ENCODE measurements at regions not wholly inside any gene's neighbourhood (a gene's known extent, or its start where the extent isn't known, plus 50 kb on each side); places are given as distances from the start of the nearest gene placed in this dataset.

GRCh38 chr13:58160980-58161379, 529.4 kb downstream of the PCDH17 start:
- no peak for TF ChIP-seq SP1 (CRISPR knock-in tag; conservative IDR thresholded peaks at IDR 0.05)
- no peak for TF ChIP-seq JAZF1 (CRISPR knock-in tag; IDR thresholded peaks at IDR 0.05)
- no peak for TF ChIP-seq TEAD4 (CRISPR knock-in tag; IDR thresholded peaks at IDR 0.05)
- TF ChIP-seq ZNF423 (CRISPR knock-in tag; IDR thresholded peaks at IDR 0.05): no peak
- TF ChIP-seq AFF4 (CRISPR knock-in tag; IDR thresholded peaks at IDR 0.05; ENCODE audit: borderline replicate concordance): no peak
- TF ChIP-seq, protein P1, sequence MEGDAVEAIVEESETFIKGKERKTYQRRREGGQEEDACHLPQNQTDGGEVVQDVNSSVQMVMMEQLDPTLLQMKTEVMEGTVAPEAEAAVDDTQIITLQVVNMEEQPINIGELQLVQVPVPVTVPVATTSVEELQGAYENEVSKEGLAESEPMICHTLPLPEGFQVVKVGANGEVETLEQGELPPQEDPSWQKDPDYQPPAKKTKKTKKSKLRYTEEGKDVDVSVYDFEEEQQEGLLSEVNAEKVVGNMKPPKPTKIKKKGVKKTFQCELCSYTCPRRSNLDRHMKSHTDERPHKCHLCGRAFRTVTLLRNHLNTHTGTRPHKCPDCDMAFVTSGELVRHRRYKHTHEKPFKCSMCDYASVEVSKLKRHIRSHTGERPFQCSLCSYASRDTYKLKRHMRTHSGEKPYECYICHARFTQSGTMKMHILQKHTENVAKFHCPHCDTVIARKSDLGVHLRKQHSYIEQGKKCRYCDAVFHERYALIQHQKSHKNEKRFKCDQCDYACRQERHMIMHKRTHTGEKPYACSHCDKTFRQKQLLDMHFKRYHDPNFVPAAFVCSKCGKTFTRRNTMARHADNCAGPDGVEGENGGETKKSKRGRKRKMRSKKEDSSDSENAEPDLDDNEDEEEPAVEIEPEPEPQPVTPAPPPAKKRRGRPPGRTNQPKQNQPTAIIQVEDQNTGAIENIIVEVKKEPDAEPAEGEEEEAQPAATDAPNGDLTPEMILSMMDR (IDR thresholded peaks at IDR 0.05): no peak
- no peak for TF ChIP-seq ZNF317 (CRISPR knock-in tag; IDR thresholded peaks at IDR 0.05; ENCODE audit: borderline replicate concordance, low read depth)
- TF ChIP-seq, protein P2, sequence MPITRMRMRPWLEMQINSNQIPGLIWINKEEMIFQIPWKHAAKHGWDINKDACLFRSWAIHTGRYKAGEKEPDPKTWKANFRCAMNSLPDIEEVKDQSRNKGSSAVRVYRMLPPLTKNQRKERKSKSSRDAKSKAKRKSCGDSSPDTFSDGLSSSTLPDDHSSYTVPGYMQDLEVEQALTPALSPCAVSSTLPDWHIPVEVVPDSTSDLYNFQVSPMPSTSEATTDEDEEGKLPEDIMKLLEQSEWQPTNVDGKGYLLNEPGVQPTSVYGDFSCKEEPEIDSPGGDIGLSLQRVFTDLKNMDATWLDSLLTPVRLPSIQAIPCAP (CRISPR knock-in tag; IDR thresholded peaks at IDR 0.05): no peak
- TF ChIP-seq, protein P3, sequence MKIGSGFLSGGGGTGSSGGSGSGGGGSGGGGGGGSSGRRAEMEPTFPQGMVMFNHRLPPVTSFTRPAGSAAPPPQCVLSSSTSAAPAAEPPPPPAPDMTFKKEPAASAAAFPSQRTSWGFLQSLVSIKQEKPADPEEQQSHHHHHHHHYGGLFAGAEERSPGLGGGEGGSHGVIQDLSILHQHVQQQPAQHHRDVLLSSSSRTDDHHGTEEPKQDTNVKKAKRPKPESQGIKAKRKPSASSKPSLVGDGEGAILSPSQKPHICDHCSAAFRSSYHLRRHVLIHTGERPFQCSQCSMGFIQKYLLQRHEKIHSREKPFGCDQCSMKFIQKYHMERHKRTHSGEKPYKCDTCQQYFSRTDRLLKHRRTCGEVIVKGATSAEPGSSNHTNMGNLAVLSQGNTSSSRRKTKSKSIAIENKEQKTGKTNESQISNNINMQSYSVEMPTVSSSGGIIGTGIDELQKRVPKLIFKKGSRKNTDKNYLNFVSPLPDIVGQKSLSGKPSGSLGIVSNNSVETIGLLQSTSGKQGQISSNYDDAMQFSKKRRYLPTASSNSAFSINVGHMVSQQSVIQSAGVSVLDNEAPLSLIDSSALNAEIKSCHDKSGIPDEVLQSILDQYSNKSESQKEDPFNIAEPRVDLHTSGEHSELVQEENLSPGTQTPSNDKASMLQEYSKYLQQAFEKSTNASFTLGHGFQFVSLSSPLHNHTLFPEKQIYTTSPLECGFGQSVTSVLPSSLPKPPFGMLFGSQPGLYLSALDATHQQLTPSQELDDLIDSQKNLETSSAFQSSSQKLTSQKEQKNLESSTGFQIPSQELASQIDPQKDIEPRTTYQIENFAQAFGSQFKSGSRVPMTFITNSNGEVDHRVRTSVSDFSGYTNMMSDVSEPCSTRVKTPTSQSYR (CRISPR knock-in tag; IDR thresholded peaks at IDR 0.05): no peak
- no peak for TF ChIP-seq ARID4B (CRISPR knock-in tag; IDR thresholded peaks at IDR 0.05; ENCODE audit: borderline replicate concordance)
- TF ChIP-seq ELF4 (CRISPR knock-in tag; IDR thresholded peaks at IDR 0.05; ENCODE audit: low read depth): no peak
- TF ChIP-seq FOXJ3 (CRISPR knock-in tag; IDR thresholded peaks at IDR 0.05; ENCODE audit: borderline replicate concordance): no peak

Measured in WTC11 (cell line).